HCT116 (cell line): ENCODE measurements at regions not wholly inside any gene's neighbourhood (a gene's known extent, or its start where the extent isn't known, plus 50 kb on each side); places are given as distances from the start of the nearest gene placed in this dataset.

Experiments
- ATAC-seq: fragments of 200-7000 bp; cut with Tn5 transposase; 2 replicates; pipeline ENCODE4 v1.9.1; 2020; ENCODE audit warnings: mild to moderate bottlenecking, moderate library complexity
- BruUV-seq: library from RNA; stranded (reverse); fragments of 400-500 nt; replicated peaks from 2 replicates; lab custom pipeline; 2021; lab: Mats Ljungman, UMichigan
- CTCF ChIA-PET: fragments of 300-600 bp; sonication (Branson Sonifier 250); formaldehyde crosslinking; loops from one replicate; lab custom pipeline; 2021; ENCODE audit warnings: antibody characterized with exemption; lab: Charles Lee
- POLR2A ChIA-PET: fragments of 300-600, 350-600 bp; sonication (Branson Sonifier 250); formaldehyde crosslinking; loops from one replicate; lab custom pipeline; 2021; ENCODE audit warnings: antibody characterized with exemption; lab: Charles Lee
- RAD21 ChIA-PET, 2 experiments: fragments of 300-600 bp; sonication (Branson Sonifier 250); formaldehyde crosslinking; loops; one replicate each; lab custom pipeline; 2023; ENCODE audit warnings: low total read pairs in 2 of 2; ENCODE audit not compliant: uncharacterized antibody in 2 of 2, unreplicated experiment in 2 of 2, low non-redundant PET in 1 of 2; lab: Charles Lee
- DNase-seq: peaks from one replicate; pipeline ENCODE4 v3.0.0-alpha.2; 2010; ENCODE audit warnings: low read depth, low spot score
- H2AFZ ChIP-seq: fragments of 200-600 bp; shearing (Covaris generic), sonication (generic); 2 replicates; pipeline ENCODE4 v1.6.1; 2017; ENCODE audit warnings: low read depth, mixed run types, mixed read lengths, antibody characterized with exemption, low read length; ENCODE audit not compliant: poor library complexity, severe bottlenecking
- H3K27ac ChIP-seq: 2 replicates; pipeline ENCODE4 v1.5.1; 2012; ENCODE audit warnings: low read depth, low read length
- H3K27me3 ChIP-seq: fragments of 200-600 bp; sonication (generic); 2 replicates; pipeline ENCODE4 v1.6.1; 2016; ENCODE audit warnings: mixed run types, low read length, mixed read lengths; ENCODE audit not compliant: insufficient read depth
- H3K36me3 ChIP-seq, 2 experiments: fragments of 200-500 bp in 1 of 2; fragments of 200-600 bp in 1 of 2; sonication (Bioruptor generic) in 1 of 2; sonication (generic) in 1 of 2; 2 replicates each; pipeline versions ENCODE4 v1.5.1 to v1.6.1; 2014 to 2016; ENCODE audit warnings: low read length in 2 of 2, inconsistent platforms in 1 of 2, mixed read lengths in 1 of 2, mixed run types in 1 of 2; ENCODE audit not compliant: insufficient read depth in 2 of 2, control insufficient read depth in 1 of 2
- H3K4me1 ChIP-seq, 2 experiments: fragments of 200-600 bp in 1 of 2; sonication (generic) in 1 of 2; 2 replicates each; pipeline versions ENCODE4 v1.5.1 to v1.6.1; 2012 to 2017; ENCODE audit warnings: low read length in 2 of 2, inconsistent platforms in 1 of 2, mild to moderate bottlenecking in 1 of 2, mixed read lengths in 1 of 2, mixed run types in 1 of 2, moderate library complexity in 1 of 2; ENCODE audit not compliant: insufficient read depth in 2 of 2, control insufficient read depth in 1 of 2
- H3K4me2 ChIP-seq: fragments of 200-600 bp; sonication (generic); 2 replicates; pipeline ENCODE4 v1.6.1; 2017; ENCODE audit warnings: mixed run types, low read length, mixed read lengths
- H3K4me3 ChIP-seq, 2 experiments: fragments of 200-600 bp in 1 of 2; sonication (generic) in 1 of 2; replicated peaks in 1 of 2; 2 replicates each; pipeline ENCODE4 v1.5.1; 2011 to 2016; ENCODE audit warnings: low read length in 2 of 2, control low read depth in 1 of 2, low read depth in 1 of 2, mild to moderate bottlenecking in 1 of 2, mixed read lengths in 1 of 2, mixed run types in 1 of 2
- H3K79me2 ChIP-seq: fragments of 200-600 bp; sonication (generic); 2 replicates; pipeline ENCODE4 v1.6.1; 2017; ENCODE audit warnings: mild to moderate bottlenecking, mixed run types, low read length, moderate library complexity, mixed read lengths; ENCODE audit not compliant: insufficient read depth
- H3K9ac ChIP-seq: fragments of 200-600 bp; sonication (generic); 2 replicates; pipeline ENCODE4 v1.6.1; 2016; ENCODE audit warnings: low read length, mixed read lengths
- H3K9me2 ChIP-seq: fragments of 200-600 bp; sonication (generic), shearing (Covaris generic); 2 replicates; pipeline ENCODE4 v1.6.1; 2017; ENCODE audit warnings: mixed run types, mild to moderate bottlenecking, moderate library complexity; ENCODE audit not compliant: insufficient read depth
- H3K9me3 ChIP-seq, 2 experiments: fragments of 200-500 bp in 1 of 2; fragments of 200-600 bp in 1 of 2; sonication (Bioruptor generic) in 1 of 2; sonication (generic) in 1 of 2; 2 replicates each; pipeline ENCODE4 v1.6.1; 2014 to 2017; ENCODE audit warnings: low read length in 2 of 2, mixed read lengths in 2 of 2, inconsistent platforms in 1 of 2, low read depth in 1 of 2, mild to moderate bottlenecking in 1 of 2, mixed run types in 1 of 2, moderate library complexity in 1 of 2; ENCODE audit not compliant: control insufficient read depth in 1 of 2, insufficient read depth in 1 of 2
- H4K20me1 ChIP-seq: fragments of 200-600 bp; sonication (generic), shearing (Covaris generic); 2 replicates; pipeline ENCODE4 v1.6.1; 2017; ENCODE audit warnings: mixed run types, mild to moderate bottlenecking, moderate library complexity; ENCODE audit not compliant: insufficient read depth
- EGR1 ChIP-seq: IDR thresholded peaks from 2 replicates; pipeline ENCODE4 v1.6.1; 2012; ENCODE audit warnings: low read depth
- EZH2phosphoT487 ChIP-seq: fragments of 200-600 bp; IDR thresholded peaks from 2 replicates; pipeline ENCODE4 v1.6.1; 2018; ENCODE audit warnings: antibody characterized with exemption, borderline replicate concordance
- REST ChIP-seq: IDR thresholded peaks from 2 replicates; pipeline ENCODE4 v1.6.1; 2012; ENCODE audit warnings: low read depth
- SIN3A ChIP-seq: IDR thresholded peaks from 2 replicates; pipeline ENCODE4 v1.6.1; 2012; ENCODE audit warnings: low read depth
- SRF ChIP-seq: IDR thresholded peaks from 2 replicates; pipeline ENCODE4 v1.6.1; 2012; ENCODE audit warnings: low read depth
- intact Hi-C: fragments of 100-400 bp; cut with micrococcal nuclease; formaldehyde crosslinking; loops from 2 replicates; pipeline ENCODE4 v1.10.0; 2022

- TF ChIP-seq EZH2phosphoT487, result no peak
- TF ChIP-seq EGR1, result no peak
These were observed 124.9 kb upstream of the TAPT1 start (continued) for GRCh38 chr4:16351161-16351560.

GRCh38 chr4:16344853-16345252 lies 118.6 kb upstream of the TAPT1 start:
- no peaks in the 10 kb centered on the region for H3K9me2 ChIP-seq
- H3K36me3 ChIP-seq, result no peaks in the 10 kb centered on the region
- ChIA-PET RAD21 (no interaction called here), POLR2A (no interaction called here), CTCF (no interaction called here)
- H2AFZ ChIP-seq, result no peak overlapping the region
- no peak overlapping the region for H3K4me3 ChIP-seq
- H3K27me3 ChIP-seq, result peaks cover 23% of the 10 kb centered on the region; the same call in 1 of the 2 replicates
- no peaks in the 10 kb centered on the region for H3K4me1 ChIP-seq
- H3K4me2 ChIP-seq, result no peak overlapping the region
- DNase-seq (no peak), ATAC-seq (no peak)
- H3K9ac ChIP-seq, result no peak overlapping the region
- no peaks in the 10 kb centered on the region for H3K9me3 ChIP-seq
- intact Hi-C loops, result no loop called here
- no peaks in the 10 kb centered on the region for H4K20me1 ChIP-seq
- no TSS peak for BruUV-seq
- H3K27ac ChIP-seq, result no peak overlapping the region
- H3K79me2 ChIP-seq, result no peaks in the 10 kb centered on the region
- TF ChIP-seq REST (no peak), SRF (no peak), SIN3A (no peak)
- TF ChIP-seq, all 23 proteins: peak for 0
